Aorta (tissue), 5 donors: ENCODE measurements at regions not wholly inside any gene's neighbourhood (a gene's known extent, or its start where the extent isn't known, plus 50 kb on each side); places are given as distances from the start of the nearest gene placed in this dataset.
"Not testable (repeated sequence)": the region's sequence is repeated elsewhere in the genome, so short reads cannot be mapped to it uniquely, and the experiment has no call there.

ENCODE experiments used
- ATAC-seq: fragments of 200-7000 bp; cut with Tn5 transposase; one replicate; pipeline ENCODE4 v1.9.1; 2022; ENCODE audit warnings: moderate library complexity; ENCODE audit not compliant: low FRiP score
- DNase-seq, 2 donors: peaks; one replicate each; pipeline ENCODE4 v3.0.0-alpha.2; 2020
- H3K27ac ChIP-seq, 2 donors: one replicate each; pipeline ENCODE4 v1.5.1; 2013; ENCODE audit warnings: low read length in 2 of 2, mild to moderate bottlenecking in 2 of 2, moderate library complexity in 2 of 2, control low read depth in 1 of 2, inconsistent platforms in 1 of 2, low read depth in 1 of 2
- H3K27me3 ChIP-seq, 2 donors: one replicate each; pipeline ENCODE4 v1.6.1; 2013; ENCODE audit warnings: control low read depth in 1 of 2, low read length in 1 of 2, mild to moderate bottlenecking in 1 of 2, moderate library complexity in 1 of 2; ENCODE audit not compliant: insufficient read depth in 2 of 2, control insufficient read depth in 1 of 2
- H3K36me3 ChIP-seq, 2 donors: one replicate each; pipeline ENCODE4 v1.6.1; 2013; ENCODE audit warnings: control low read depth in 1 of 2, low read length in 1 of 2, mild to moderate bottlenecking in 1 of 2; ENCODE audit not compliant: insufficient read depth in 2 of 2, control insufficient read depth in 1 of 2
- H3K4me1 ChIP-seq, 2 donors: one replicate each; pipeline ENCODE4 v1.6.1; 2013; ENCODE audit warnings: low read length in 2 of 2, control low read depth in 1 of 2, mild to moderate bottlenecking in 1 of 2, moderate library complexity in 1 of 2; ENCODE audit not compliant: insufficient read depth in 2 of 2, control insufficient read depth in 1 of 2
- H3K4me3 ChIP-seq, 2 donors: one replicate each; pipeline ENCODE4 v1.5.1; 2013; ENCODE audit warnings: low read length in 2 of 2, control low read depth in 1 of 2, mild to moderate bottlenecking in 1 of 2
- H3K9me3 ChIP-seq: one replicate; pipeline ENCODE4 v1.6.1; 2013; ENCODE audit warnings: mild to moderate bottlenecking, low read length; ENCODE audit not compliant: control insufficient read depth
- WGBS, 2 donors: extraction: QIAGEN DNeasy Blood & Tissue Kit; methylation state at CpG; one replicate each; pipeline ENCODE4 v1.1.7; 2013; 5-methylcytosine and 5-hydroxymethylcytosine counted together
- intact Hi-C, 2 donors: fragments of 100-400 bp; cut with DNase I; formaldehyde crosslinking; loops; one replicate each; pipeline versions ENCODE4 v1.14.2 to v1.15.0; 2022
- donor health status: healthy with polysubstance abuse.
- donor health status: Bipolar disorder and iron deficiency.
- donor health status: DM: no; HTN: no; CAD: no.
- donor health status: DM: no; HTN: no; CAD: no.
- donor health status: DM: yes; HTN: yes; CAD: no.

- Histone ChIP-seq H3K27ac (peak overlapping the region in 1 of 2 donors; percentile 37), H3K27me3 (no peaks in the 10 kb centered on the region), H3K36me3 (no peaks in the 10 kb centered on the region), H3K4me3 (no peak overlapping the region), H3K4me1 (no peaks in the 10 kb centered on the region), H3K9me3 (no peaks in the 10 kb centered on the region)
- intact Hi-C loops, result loop anchor here in 1 of 2 donors (5.0 kb wide), 1 partner anchor 57 kb away; no protein-coding TSS in a partner anchor
- peak; percentile 48 to 83 for DNase-seq
- ATAC-seq, result peak; percentile 74
- WGBS, 2 donors, result 54 to 59% methylated on average over 13 of the region's 13 CpGs
Observed at GRCh38 chr3:170689893-170690660, 104.2 kb upstream of the SLC7A14 start.

DNA sequence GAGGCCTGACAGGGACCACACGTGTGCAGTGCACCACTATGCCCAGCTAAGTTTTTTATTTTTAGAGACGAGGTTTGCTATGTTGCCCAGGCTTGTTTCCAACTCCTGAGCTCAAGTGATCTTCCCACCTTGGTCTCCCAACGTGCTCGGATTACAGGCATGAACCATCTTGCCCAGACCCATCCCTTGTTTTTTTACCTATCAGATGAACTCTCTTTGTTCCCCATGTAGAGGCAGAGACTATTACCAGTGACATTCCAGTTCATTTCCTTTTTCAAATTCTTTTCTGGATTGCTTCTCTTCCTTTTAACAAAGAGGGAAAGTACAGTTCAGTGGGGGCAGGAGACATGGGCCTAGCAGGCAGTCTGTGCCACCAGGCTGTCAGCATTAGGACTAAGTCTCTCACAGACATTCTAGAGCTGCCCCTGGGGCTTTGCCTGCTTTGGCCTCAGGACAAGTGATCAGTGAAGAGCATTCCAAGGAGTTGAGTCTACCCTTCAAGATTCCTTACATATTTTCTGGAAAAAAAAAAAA, 103.5 kb upstream of the SLC7A14 start:
- H3K4me3 ChIP-seq, result no peak overlapping the region
- no peaks in the 10 kb centered on the region for H3K4me1 ChIP-seq
- intact Hi-C loops, result no loop called here
- H3K27me3 ChIP-seq, result no peaks in the 10 kb centered on the region
- no peaks in the 10 kb centered on the region for H3K36me3 ChIP-seq
- ATAC-seq, result peak; percentile 50
- no peaks in the 10 kb centered on the region for H3K9me3 ChIP-seq
- peak; percentile 78 to 84 for DNase-seq
- H3K27ac ChIP-seq, result peak overlapping the region in 1 of 2 donors; percentile 72
- whole genome bisulfite sequencing, 2 donors, result 9 to 22% methylated on average over 4 of the region's 4 CpGs

DNA sequence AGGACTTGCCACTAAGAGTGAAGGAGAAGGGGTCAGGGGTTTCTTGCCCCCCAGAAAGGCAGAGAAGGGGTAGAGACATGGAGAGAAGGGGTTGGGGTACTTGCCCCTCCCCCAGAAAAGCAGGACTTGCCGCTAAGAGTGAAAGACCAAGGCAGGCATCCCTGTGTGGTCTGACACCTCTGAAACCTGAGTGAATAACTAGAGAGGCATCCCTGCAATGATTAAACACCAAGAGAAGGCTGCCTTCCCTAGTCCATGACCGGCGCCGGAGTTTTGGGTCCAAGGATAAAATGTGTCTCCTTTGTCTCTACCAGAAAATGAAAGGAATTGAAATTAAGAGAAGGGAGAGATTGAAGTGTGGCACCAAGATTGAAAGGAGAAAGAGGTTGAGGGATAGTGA, 102.3 kb upstream of the SLC7A14 start:
- H3K4me3 ChIP-seq, intact Hi-C loops, H3K4me1 ChIP-seq, DNase-seq, H3K9me3 ChIP-seq, H3K27ac ChIP-seq, H3K36me3 ChIP-seq, H3K27me3 ChIP-seq, ATAC-seq: not testable (repeated sequence)
- 96 to 97% methylated on average over 4 of the region's 4 CpGs for WGBS, 2 donors

- no peaks in the 10 kb centered on the region for H3K27me3 ChIP-seq
- H3K36me3 ChIP-seq, result no peaks in the 10 kb centered on the region
- no peaks in the 10 kb centered on the region for H3K9me3 ChIP-seq
- H3K4me3 ChIP-seq, result no peak overlapping the region
- ATAC-seq (no peak), DNase-seq (no peak)
- intact Hi-C loops, result no loop called here
- no peak overlapping the region for H3K27ac ChIP-seq
- H3K4me1 ChIP-seq, result no peaks in the 10 kb centered on the region
Observed at GRCh38 chr3:170680593-170680992, 94.7 kb upstream of the SLC7A14 start.

GRCh38 chr3:170679190-170679589, 93.3 kb upstream of the SLC7A14 start:
- WGBS, 2 donors, result 92 to 93% methylated on average over 3 of the region's 3 CpGs
- Histone ChIP-seq H3K27me3 (no peaks in the 10 kb centered on the region), H3K27ac (no peak overlapping the region), H3K4me1 (no peaks in the 10 kb centered on the region), H3K36me3 (no peaks in the 10 kb centered on the region), H3K4me3 (no peak overlapping the region), H3K9me3 (no peaks in the 10 kb centered on the region)
- ATAC-seq, result no peak
- no peak for DNase-seq
- intact Hi-C loops, result no loop called here

DNA sequence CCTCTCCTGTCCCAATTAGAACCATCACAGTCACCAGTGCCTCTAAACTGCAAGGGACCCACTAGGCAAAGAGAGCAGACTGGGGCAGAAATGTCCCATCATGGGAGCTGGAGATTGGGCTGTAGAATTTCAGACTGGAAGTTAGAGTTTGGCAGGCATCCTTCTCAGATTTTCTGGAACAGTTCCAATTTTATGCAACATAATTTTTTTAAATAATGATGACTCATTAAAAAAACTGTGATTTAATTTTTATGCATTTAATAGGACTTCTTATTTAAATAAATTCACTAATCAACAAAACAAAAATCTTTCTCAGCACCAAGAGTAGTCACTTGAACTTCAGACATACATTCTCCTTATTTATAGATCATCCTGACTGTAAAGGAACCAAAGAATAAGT, 84.6 kb upstream of the SLC7A14 start:
- peaks cover 4% of the 10 kb centered on the region for H3K9me3 ChIP-seq
- no peaks in the 10 kb centered on the region for H3K27me3 ChIP-seq
- no peak overlapping the region for H3K27ac ChIP-seq
- ATAC-seq (no peak), DNase-seq (no peak)
- H3K4me1 ChIP-seq, result no peaks in the 10 kb centered on the region
- no peaks in the 10 kb centered on the region for H3K36me3 ChIP-seq
- intact Hi-C loops, result no loop called here
- no peak overlapping the region for H3K4me3 ChIP-seq

DNA sequence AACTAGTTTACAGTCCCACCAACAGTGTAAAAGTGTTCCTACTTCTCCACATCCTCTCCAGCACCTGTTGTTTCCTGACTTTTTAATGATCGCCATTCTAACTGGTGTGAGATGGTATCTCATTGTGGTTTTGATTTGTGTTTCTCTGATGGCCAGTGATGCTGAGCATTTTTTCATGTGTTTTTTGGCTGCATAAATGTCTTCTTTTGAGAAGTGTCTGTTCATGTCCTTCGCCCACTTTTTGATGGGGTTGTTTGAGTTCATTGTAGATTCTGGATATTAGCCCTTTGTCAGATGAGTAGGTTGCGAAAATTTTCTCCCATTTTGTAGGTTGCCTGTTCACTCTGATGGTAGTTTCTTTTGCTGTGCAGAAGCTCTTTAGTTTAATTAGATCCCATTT, 77.1 kb upstream of the SLC7A14 start:
- WGBS, 2 donors, result 95 to 98% methylated on average over 3 of the region's 3 CpGs
- intact Hi-C loops, DNase-seq: not testable (repeated sequence)

DNA sequence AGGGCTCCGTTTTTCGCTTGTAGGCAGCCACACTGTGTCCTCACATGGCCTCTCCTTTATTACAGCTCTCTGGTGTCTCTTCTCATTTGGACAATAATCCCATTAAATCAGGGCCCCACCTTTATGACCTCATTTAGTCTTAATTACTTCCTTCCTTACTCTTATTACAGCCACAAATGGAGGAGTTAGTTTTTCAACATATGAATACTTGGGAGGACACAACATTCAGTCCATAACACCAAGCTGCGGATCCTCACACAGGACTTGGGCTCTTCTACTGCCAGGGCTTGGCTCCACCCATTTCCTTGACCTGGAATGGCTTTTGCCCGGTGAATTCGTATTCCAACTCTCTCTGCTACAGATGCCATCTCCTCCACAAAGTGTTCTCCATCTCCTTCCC, 74.3 kb upstream of the SLC7A14 start:
- H3K27me3 ChIP-seq, result no peaks in the 10 kb centered on the region
- DNase-seq (no peak), ATAC-seq (no peak)
- H3K36me3 ChIP-seq, result no peaks in the 10 kb centered on the region
- intact Hi-C loops, result no loop called here
- no peaks in the 10 kb centered on the region for H3K4me1 ChIP-seq
- H3K9me3 ChIP-seq, result no peaks in the 10 kb centered on the region
- no peak overlapping the region for H3K27ac ChIP-seq
- WGBS, 2 donors, result 75% methylated on average over 5 of the region's 5 CpGs
- no peak overlapping the region for H3K4me3 ChIP-seq

More for the DNA sequence above, 77.1 kb upstream of the SLC7A14 start:
- not testable (repeated sequence) for H3K4me1 ChIP-seq, H3K9me3 ChIP-seq, H3K36me3 ChIP-seq, H3K27ac ChIP-seq, ATAC-seq, H3K27me3 ChIP-seq, H3K4me3 ChIP-seq

DNA sequence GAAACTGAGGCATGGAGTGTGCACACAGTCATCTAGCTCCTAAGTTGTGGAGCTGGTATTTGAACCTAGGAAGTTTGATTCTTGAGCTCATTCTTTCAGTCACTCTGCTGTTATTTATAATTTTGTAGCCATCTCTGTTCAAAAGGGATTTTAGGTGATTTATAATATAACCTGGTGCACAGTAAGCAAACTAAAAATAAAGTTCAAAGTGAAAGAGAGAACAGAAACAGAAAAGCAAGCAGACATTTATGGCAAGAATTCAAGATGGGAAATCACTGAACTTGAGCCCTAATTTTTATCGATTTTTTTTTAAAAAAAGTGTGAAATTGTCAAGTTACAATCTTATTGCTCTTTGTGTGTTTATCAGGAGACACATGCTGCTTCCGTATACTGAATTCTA, 71.4 kb upstream of the SLC7A14 start:
- intact Hi-C loops, result no loop called here
- no peak for ATAC-seq

More for the DNA sequence above, 71.4 kb upstream of the SLC7A14 start:
- 89% methylated on average over 2 of the region's 2 CpGs for WGBS, 2 donors
- DNase-seq, result no peak
- Histone ChIP-seq H3K4me3 (no peak overlapping the region), H3K36me3 (no peaks in the 10 kb centered on the region), H3K27ac (no peak overlapping the region), H3K9me3 (no peaks in the 10 kb centered on the region), H3K27me3 (no peaks in the 10 kb centered on the region), H3K4me1 (no peaks in the 10 kb centered on the region)
